SK-N-SH (cell line): ENCODE measurements at regions not wholly inside any gene's neighbourhood (a gene's known extent, or its start where the extent isn't known, plus 50 kb on each side); places are given as distances from the start of the nearest gene placed in this dataset.

ENCODE experiments used
- CTCF ChIA-PET: fragments of 300-600, 350-600 bp; formaldehyde crosslinking; extraction: SDS; loops from one replicate; lab custom pipeline; 2021; lab: Yijun Ruan, JAX
- POLR2A ChIA-PET: fragments of 350-600 bp; sonication (Branson Sonifier 250); formaldehyde crosslinking; extraction: SDS; loops from one replicate; lab custom pipeline; 2020; ENCODE audit warnings: antibody characterized with exemption, inconsistent platforms; lab: Yijun Ruan, JAX
- DNase-seq: peaks from one replicate; pipeline ENCODE4 v3.0.0; 2012
- H2AFZ ChIP-seq: fragments of 200-600 bp; sonication (generic); 2 replicates; pipeline ENCODE4 v1.8.1; 2016; ENCODE audit warnings: antibody characterized with exemption, mild to moderate bottlenecking, low read depth
- H3F3A ChIP-seq: fragments of 200-600 bp; sonication (generic); replicated peaks from 2 replicates; pipeline ENCODE3; 2016; ENCODE audit warnings: antibody characterized with exemption, mild to moderate bottlenecking; ENCODE audit not compliant: insufficient read depth
- H3K27ac ChIP-seq, 2 experiments: fragments of 200-500 bp in 1 of 2; fragments of 200-600 bp in 1 of 2; sonication (Bioruptor generic) in 1 of 2; sonication (generic), shearing (Covaris generic) in 1 of 2; 2 replicates each; pipeline versions ENCODE4 v1.5.1 to v1.6.1; 2014 to 2016; ENCODE audit warnings: low read depth in 2 of 2, inconsistent platforms in 1 of 2, low read length in 1 of 2, mild to moderate bottlenecking in 1 of 2, mixed read lengths in 1 of 2
- H3K27me3 ChIP-seq: fragments of 200-600 bp; sonication (generic), shearing (Covaris generic); 2 replicates; pipeline ENCODE4 v1.6.1; 2016; ENCODE audit warnings: mixed run types; ENCODE audit not compliant: insufficient read depth
- H3K36me3 ChIP-seq, 2 experiments: fragments of 200-500 bp in 1 of 2; fragments of 200-600 bp in 1 of 2; sonication (Bioruptor generic) in 1 of 2; sonication (generic) in 1 of 2; replicated peaks in 1 of 2; 2 replicates each; pipeline versions ENCODE3 to v1.5.1; 2014 to 2016; ENCODE audit warnings: low read length in 1 of 2, mild to moderate bottlenecking in 1 of 2; ENCODE audit not compliant: insufficient read depth in 2 of 2, control insufficient read depth in 1 of 2
- H3K4me1 ChIP-seq, 2 experiments: fragments of 200-500 bp in 1 of 2; fragments of 200-600 bp in 1 of 2; sonication (Bioruptor generic) in 1 of 2; sonication (generic), shearing (Covaris generic) in 1 of 2; 2 replicates each; pipeline versions ENCODE4 v1.5.1 to v1.6.1; 2014 to 2016; ENCODE audit warnings: low read depth in 1 of 2, low read length in 1 of 2, mixed run types in 1 of 2; ENCODE audit not compliant: insufficient read depth in 2 of 2, control insufficient read depth in 1 of 2
- H3K4me2 ChIP-seq: fragments of 200-600 bp; sonication (generic), shearing (Covaris generic); 2 replicates; pipeline ENCODE4 v1.6.1; 2017; ENCODE audit warnings: mixed run types
- H3K4me3 ChIP-seq, 2 experiments: fragments of 200-500 bp in 1 of 2; fragments of 200-600 bp in 1 of 2; sonication (Bioruptor generic) in 1 of 2; sonication (generic), shearing (Covaris generic) in 1 of 2; 2 replicates each; pipeline versions ENCODE4 v1.5.1 to v1.8.1; 2014 to 2016; ENCODE audit warnings: low read depth in 2 of 2, inconsistent platforms in 1 of 2, low read length in 1 of 2, mild to moderate bottlenecking in 1 of 2, mixed read lengths in 1 of 2, moderate library complexity in 1 of 2
- H3K79me2 ChIP-seq: fragments of 200-600 bp; sonication (generic); 2 replicates; pipeline ENCODE4 v1.8.1; 2017; ENCODE audit warnings: mild to moderate bottlenecking; ENCODE audit not compliant: insufficient read depth
- H3K9ac ChIP-seq: fragments of 200-600 bp; sonication (generic); 2 replicates; pipeline ENCODE4 v1.6.1; 2017; ENCODE audit warnings: mixed run types
- H3K9me2 ChIP-seq: fragments of 200-600 bp; sonication (generic); 2 replicates; pipeline ENCODE4 v1.6.1; 2017; ENCODE audit warnings: mixed run types
- H3K9me3 ChIP-seq: fragments of 200-600 bp; sonication (generic); 2 replicates; pipeline ENCODE4 v1.6.1; 2017; ENCODE audit warnings: mixed run types, mild to moderate bottlenecking, moderate library complexity
- H4K20me1 ChIP-seq: fragments of 200-600 bp; sonication (generic); 2 replicates; pipeline ENCODE4 v1.6.1; 2017; ENCODE audit warnings: mild to moderate bottlenecking, mixed run types; ENCODE audit not compliant: insufficient read depth
- CHD2 ChIP-seq: fragments of 150-350 bp; IDR thresholded peaks from 2 replicates; pipeline ENCODE4 v1.6.1; 2018; ENCODE audit warnings: low read length; ENCODE audit not compliant: partially characterized antibody
- EP300 ChIP-seq, 2 experiments: IDR thresholded peaks; 2 replicates each; pipeline versions ENCODE4 v1.4.0 to v1.6.1; 2012; ENCODE audit warnings: borderline replicate concordance in 1 of 2, low read depth in 1 of 2, low read length in 1 of 2
- FOXJ3 ChIP-seq: sonication (generic); formaldehyde crosslinking; IDR thresholded peaks from 2 replicates; pipeline ENCODE4 v1.5.1; 2020; ENCODE audit warnings: mild to moderate bottlenecking, missing genetic modification reagents
- GABPA ChIP-seq: IDR thresholded peaks from 2 replicates; pipeline ENCODE4 v1.4.0; 2012; ENCODE audit warnings: low read depth, mild to moderate bottlenecking
- GATA2 ChIP-seq: sonication (generic); formaldehyde crosslinking; IDR thresholded peaks from 2 replicates; pipeline ENCODE4 v1.5.0; 2020; ENCODE audit warnings: mild to moderate bottlenecking, missing genetic modification reagents
- IRF3 ChIP-seq: fragments of 150-350 bp; IDR thresholded peaks from 2 replicates; pipeline ENCODE4 v1.6.1; 2016; ENCODE audit warnings: mild to moderate bottlenecking, low read depth, low read length
- MAX ChIP-seq: IDR thresholded peaks from 2 replicates; pipeline ENCODE4 v1.4.0; 2012; ENCODE audit warnings: low read depth
- PBX3 ChIP-seq: IDR thresholded peaks from 2 replicates; pipeline ENCODE4; 2012
- RAD21 ChIP-seq: IDR thresholded peaks from 2 replicates; pipeline ENCODE4 v1.6.1; 2012; ENCODE audit warnings: mild to moderate bottlenecking, low read length
- RCOR1 ChIP-seq: fragments of 150-350 bp; IDR thresholded peaks from 2 replicates; pipeline ENCODE4 v1.6.1; 2017; ENCODE audit warnings: antibody characterized with exemption, low read length
- REST ChIP-seq: IDR thresholded peaks from 2 replicates; pipeline ENCODE4 v1.6.1; 2012; ENCODE audit warnings: mild to moderate bottlenecking, low read depth, low read length, moderate library complexity
- SIN3A ChIP-seq: IDR thresholded peaks from 2 replicates; pipeline ENCODE4 v1.6.1; 2012; ENCODE audit warnings: low read depth, mild to moderate bottlenecking, low read length, moderate library complexity, borderline replicate concordance
- SMC3 ChIP-seq: IDR thresholded peaks from 2 replicates; pipeline ENCODE4 v1.6.1; 2012; ENCODE audit warnings: low read depth, low read length, improper control_type of control experiment
- TAF1 ChIP-seq: IDR thresholded peaks from 2 replicates; pipeline ENCODE4 v1.6.1; 2012; ENCODE audit warnings: low read depth, mild to moderate bottlenecking, low read length, moderate library complexity, borderline replicate concordance
- TEAD4 ChIP-seq: IDR thresholded peaks from 2 replicates; pipeline ENCODE4 v1.4.0; 2012; ENCODE audit warnings: mild to moderate bottlenecking, borderline replicate concordance; ENCODE audit not compliant: insufficient read depth
- USF1 ChIP-seq: IDR thresholded peaks from 2 replicates; pipeline ENCODE4 v1.4.0; 2012; ENCODE audit warnings: low read depth, borderline replicate concordance
- USF2 ChIP-seq: fragments of 150-350 bp; IDR thresholded peaks from 2 replicates; pipeline ENCODE4 v1.6.1; 2017; ENCODE audit warnings: antibody characterized with exemption, low read length, low read depth, borderline replicate concordance
- YY1 ChIP-seq: IDR thresholded peaks from 2 replicates; pipeline ENCODE4 v1.4.0; 2012; ENCODE audit warnings: low read depth, mild to moderate bottlenecking
- ZBTB33 ChIP-seq: IDR thresholded peaks from 2 replicates; pipeline ENCODE4 v1.4.0; 2012; ENCODE audit warnings: low read depth, borderline replicate concordance
- WGBS: methylation state at CpG from one replicate; pipeline ENCODE4 v1.1.6; 2017; ENCODE audit warnings: low lambda C conversion rate; 5-methylcytosine and 5-hydroxymethylcytosine counted together

GRCh38 chr17:34195987-34196386 lies 59.1 kb upstream of the CCL2 start:
- Histone ChIP-seq H2AFZ (no peak overlapping the region), H4K20me1 (no peaks in the 10 kb centered on the region), H3K9ac (no peak overlapping the region), H3K4me1 (no peaks in the 10 kb centered on the region), H3K9me3 (no peaks in the 10 kb centered on the region; the same call in 1 of the 2 replicates), H3F3A (no peaks in the 10 kb centered on the region), H3K27me3 (no peaks in the 10 kb centered on the region), H3K4me2 (no peak overlapping the region), H3K4me3 (no peak overlapping the region), H3K27ac (no peak overlapping the region), H3K36me3 (no peaks in the 10 kb centered on the region), H3K79me2 (no peaks in the 10 kb centered on the region), H3K9me2 (no peaks in the 10 kb centered on the region)
- ChIA-PET CTCF (interaction anchor here (0.9 to 3.0 kb wide), 4 partner anchors 25 to 165 kb away, joined by 3 to 52 read pairs (median 4); no protein-coding TSS in a partner anchor), POLR2A (no interaction called here)
- TF ChIP-seq CHD2 = no peak
- no peak for TF ChIP-seq IRF3
- TF ChIP-seq SMC3 = no peak
- TF ChIP-seq FOXJ3 (CRISPR knock-in tag) = no peak
- TF ChIP-seq EP300 (IDR thresholded peaks at IDR 0.05; ENCODE audit: borderline replicate concordance in 1 of 2, low read depth in 1 of 2, low read length in 1 of 2) = no peak
- TF ChIP-seq PBX3 = no peak
- no peak for TF ChIP-seq TEAD4
- no peak for TF ChIP-seq GATA2 (CRISPR knock-in tag)
- no peak for TF ChIP-seq USF1
- TF ChIP-seq SIN3A = no peak
- no peak for TF ChIP-seq YY1
- TF ChIP-seq RAD21 = no peak
- no peak for TF ChIP-seq RCOR1
- no peak for TF ChIP-seq GABPA
- no peak for TF ChIP-seq ZBTB33
- TF ChIP-seq USF2 = no peak
- no peak for TF ChIP-seq TAF1
- TF ChIP-seq MAX = no peak
- no peak for TF ChIP-seq REST
- no peak for DNase-seq
- whole genome bisulfite sequencing = 21% methylated on average over 3 of the region's 3 CpGs
